HG03039 (cell line): ENCODE measurements at regions not wholly inside any gene's neighbourhood (a gene's known extent, or its start where the extent isn't known, plus 50 kb on each side); places are given as distances from the start of the nearest gene placed in this dataset.

Experiments used
- ATAC-seq: cut with Tn5 transposase; IDR thresholded peaks from one replicate; pipeline ENCODE4 v1.9.1; 2021; ENCODE audit warnings: mild to moderate bottlenecking, moderate library complexity; ENCODE audit not compliant: unreplicated experiment

GRCh38 chr6:53417141-53417540 lies 68.4 kb upstream of the ELOVL5 start:
- no peak for ATAC-seq

- ATAC-seq = no peak
Observed at GRCh38 chr6:53413326-53413725, 64.6 kb upstream of the ELOVL5 start.

GRCh38 chr6:53412751-53413150 lies 64.0 kb upstream of the ELOVL5 start:
- no peak for ATAC-seq

- no peak for ATAC-seq
Observed at GRCh38 chr6:53412021-53412715, 63.4 kb upstream of the ELOVL5 start.

GRCh38 chr6:53411451-53411850 lies 62.7 kb upstream of the ELOVL5 start:
- ATAC-seq = no peak

GRCh38 chr6:53410508-53411258 lies 61.9 kb upstream of the ELOVL5 start:
- ATAC-seq = peak; percentile 81

GRCh38 chr6:53408826-53409225 lies 60.1 kb upstream of the ELOVL5 start:
- ATAC-seq = no peak

- no peak for ATAC-seq
Observed at GRCh38 chr6:53399027-53399344, 50.2 kb upstream of the ELOVL5 start.

- ATAC-seq = no peak
Observed at GRCh38 chr6:53398247-53399026, 49.7 kb upstream of the ELOVL5 start.
